Suppressor macrophage treated with lipopolysaccharide for 1 hour (primary cell): ENCODE measurements at regions not wholly inside any gene's neighbourhood (a gene's known extent, or its start where the extent isn't known, plus 50 kb on each side); places are given as distances from the start of the nearest gene placed in this dataset.
"Not testable (repeated sequence)": the region's sequence is repeated elsewhere in the genome, so short reads cannot be mapped to it uniquely, and the experiment has no call there.

Experiments
- DNase-seq, 3 donors: peaks; one replicate each; pipeline ENCODE4 v3.0.0-alpha.2; 2020 to 2022

DNA sequence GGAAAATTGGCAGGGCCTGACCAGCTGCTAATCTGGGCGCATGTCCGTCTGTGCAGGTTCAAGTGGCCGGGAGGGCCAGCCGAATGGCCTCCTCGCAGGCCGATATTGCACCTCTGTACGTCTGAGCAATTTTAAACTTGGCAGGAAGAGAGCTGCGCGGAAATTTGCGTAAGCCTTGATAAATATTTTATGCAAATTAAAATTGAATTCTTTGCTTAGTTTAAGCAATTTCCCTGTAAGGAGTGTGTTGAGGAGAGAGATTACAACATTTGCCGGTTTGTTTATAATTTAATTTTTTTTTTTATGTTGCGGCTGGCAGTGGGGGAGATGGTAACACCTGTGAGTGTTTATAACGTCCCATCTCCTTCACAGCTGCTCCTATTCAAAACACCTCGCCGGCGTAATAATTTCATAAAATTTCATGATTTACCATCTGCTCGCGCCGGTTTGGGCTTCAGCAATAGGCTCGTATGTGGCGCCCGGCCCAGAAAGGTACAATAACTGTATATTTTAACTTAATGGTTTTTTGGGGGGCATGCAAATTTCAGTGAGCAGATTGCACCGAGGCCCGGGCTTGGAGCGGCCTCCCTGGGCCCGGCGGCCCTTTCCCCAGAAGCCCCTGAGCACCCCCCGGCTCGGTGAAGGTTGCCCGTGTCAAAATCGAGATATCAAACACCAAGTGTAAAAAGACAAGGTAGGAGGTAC, 269.4 kb upstream of the MVB12B start:
- DNase-seq: no peak

GRCh38 chr9:126058011-126058531, 268.6 kb upstream of the MVB12B start:
- no peak for DNase-seq

GRCh38 chr9:126058591-126058990, 268.0 kb upstream of the MVB12B start:
- no peak for DNase-seq

DNA sequence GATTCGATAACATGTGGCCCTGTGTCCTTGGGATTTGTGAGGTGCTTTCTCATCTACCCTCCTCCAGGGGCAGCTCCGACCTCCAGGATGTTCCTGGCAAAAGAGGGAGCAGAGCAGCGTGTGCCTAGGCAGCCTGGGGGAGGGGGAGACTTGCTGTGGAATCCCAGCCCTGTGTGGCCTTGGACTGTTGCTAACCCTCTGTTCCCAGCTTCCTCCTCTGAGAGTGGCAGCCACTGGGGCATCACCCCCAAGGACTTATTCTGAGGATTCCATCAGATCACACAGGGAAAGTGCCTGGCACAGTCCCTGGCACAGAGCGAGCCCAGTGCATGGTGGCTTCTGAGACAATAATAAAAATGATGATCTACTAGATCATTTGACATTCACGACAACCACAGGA, 265.1 kb upstream of the MVB12B start:
- no peak for DNase-seq

DNA sequence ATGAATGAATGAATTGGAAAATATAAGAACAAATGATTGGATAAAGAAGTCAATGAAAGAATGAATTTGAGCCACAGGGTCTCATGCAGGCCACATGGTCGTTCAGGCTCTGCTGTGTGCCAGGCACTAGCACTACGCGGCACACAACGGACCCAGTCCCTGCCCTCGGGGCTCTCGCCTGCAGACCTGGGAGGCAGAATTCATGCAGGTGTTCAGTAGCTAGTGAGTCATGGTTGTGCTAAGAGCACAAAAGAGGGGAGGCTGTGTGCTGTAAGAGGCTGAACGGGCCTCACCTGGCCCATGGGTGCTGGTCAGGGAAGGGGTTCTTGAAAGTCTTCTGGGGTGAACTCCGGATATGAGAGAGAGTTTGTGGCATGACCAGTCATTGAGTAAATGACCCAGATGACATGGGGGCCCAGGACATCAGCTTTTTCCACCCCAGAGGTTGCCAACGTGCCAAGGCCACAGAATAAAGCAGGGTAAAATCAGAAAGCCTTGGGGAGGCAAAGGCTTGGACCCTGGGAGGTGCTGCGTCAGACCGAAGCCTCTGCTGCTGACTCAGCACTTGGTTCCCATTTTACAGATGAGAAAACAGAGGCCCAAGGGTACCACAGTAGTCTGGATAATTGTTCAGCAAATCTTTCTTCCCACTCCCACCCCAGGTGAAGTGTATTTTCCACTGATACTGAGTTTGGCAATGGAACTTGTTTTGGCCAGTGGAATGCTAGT, 264.3 kb upstream of the MVB12B start:
- DNase-seq: no peak

- no peak for DNase-seq
Observed at GRCh38 chr9:126063326-126063725, 263.3 kb upstream of the MVB12B start.

- no peak for DNase-seq
Observed at GRCh38 chr9:126066131-126066530, 260.5 kb upstream of the MVB12B start.

GRCh38 chr9:126067031-126067734, 259.4 kb upstream of the MVB12B start:
- no peak for DNase-seq

DNA sequence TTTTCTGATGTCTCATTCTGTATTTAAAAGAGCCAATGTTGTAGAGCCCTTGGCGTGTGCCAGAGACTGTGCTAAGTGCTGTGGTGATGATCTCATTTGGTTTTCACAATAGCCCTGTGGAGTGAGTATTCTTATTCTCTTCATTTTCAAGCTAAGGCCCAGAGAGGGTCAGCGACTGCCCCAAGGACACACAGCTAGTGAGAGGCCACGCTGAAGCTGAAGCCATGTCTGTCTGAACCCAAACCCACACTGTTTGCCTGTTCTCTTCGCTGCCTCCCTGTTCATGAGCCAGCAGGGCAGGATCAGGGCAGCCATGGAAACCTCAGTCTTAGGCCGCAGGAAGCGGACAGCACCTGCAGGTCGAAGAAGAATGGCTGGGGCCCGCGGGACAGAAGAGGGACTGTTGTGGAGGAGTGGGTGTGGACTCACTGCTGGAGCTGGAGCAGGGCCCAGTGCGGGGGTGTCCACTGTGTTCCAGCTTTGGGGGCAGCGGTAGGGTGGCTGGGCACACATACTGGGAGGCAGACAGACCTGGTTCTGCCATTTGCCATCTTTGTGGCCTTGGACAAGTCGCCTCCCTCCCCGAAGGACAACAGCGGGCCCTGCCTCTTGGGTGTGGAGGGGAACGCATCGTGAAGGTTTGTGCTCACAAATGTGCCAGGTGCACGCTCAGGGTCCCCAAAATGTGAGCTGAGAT, 257.9 kb upstream of the MVB12B start:
- no peak for DNase-seq

DNA sequence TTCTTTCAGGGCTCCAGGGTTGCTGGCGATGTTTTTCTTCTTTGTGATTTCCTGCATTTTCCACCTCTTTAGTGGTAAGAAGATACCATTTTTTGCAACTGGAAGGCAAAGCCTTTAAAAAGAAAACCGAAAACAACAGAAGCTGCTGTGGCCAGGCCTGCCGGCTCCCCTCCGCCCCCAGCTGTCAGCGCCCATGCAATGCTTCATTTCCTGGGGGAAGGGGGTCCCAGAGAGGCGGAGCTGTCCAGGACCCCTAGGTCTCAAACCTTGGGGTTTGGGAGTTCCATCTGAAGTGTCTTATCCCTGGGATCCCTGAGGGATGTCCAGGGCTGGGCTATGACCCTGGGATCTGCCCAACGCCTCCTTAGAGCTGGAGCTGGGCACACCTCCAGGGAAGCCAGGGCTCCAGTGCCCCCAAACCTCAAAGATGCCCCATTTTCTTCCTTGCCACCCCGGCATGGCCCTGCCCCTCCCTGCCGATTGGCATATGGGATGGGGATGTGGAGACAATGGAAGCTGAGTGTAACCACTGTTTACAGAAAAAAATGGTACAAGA, 257.2 kb upstream of the MVB12B start:
- DNase-seq: no peak

DNA sequence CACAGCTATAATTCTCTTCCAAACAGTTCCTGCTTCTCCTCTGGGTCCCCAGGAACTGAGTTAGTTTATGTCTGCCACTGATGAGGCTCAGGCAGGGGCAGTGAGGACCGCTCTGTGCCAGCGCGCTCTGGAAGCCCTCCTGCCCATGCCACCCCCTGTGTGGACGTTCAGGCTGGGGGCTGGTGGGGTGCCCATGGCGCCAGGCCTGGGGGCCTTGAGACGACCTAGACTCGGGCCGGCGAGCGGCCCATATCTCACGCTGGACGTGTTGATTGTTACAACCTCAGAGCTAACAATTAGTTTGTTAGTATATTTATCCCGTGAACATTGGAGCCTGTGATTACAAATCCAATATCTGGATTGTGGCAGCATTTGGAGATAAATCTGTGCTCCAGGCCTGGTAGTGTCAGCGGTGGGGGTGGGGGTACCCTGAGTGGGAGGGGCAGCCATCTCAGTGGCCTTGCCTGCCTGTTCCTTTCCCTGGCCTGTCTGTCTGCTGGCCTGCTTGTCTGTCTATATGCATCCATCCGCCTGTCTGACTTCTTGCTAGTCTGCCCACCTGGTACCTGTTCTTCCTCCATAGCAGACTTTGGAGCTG, 256.5 kb upstream of the MVB12B start:
- DNase-seq: no peak

GRCh38 chr9:126071076-126071750, 255.4 kb upstream of the MVB12B start:
- DNase-seq: no peak

- not testable (repeated sequence) for DNase-seq
Observed at GRCh38 chr9:126077656-126078055, 249.0 kb upstream of the MVB12B start.

GRCh38 chr9:126080641-126081040, 246.0 kb upstream of the MVB12B start:
- no peak for DNase-seq

DNA sequence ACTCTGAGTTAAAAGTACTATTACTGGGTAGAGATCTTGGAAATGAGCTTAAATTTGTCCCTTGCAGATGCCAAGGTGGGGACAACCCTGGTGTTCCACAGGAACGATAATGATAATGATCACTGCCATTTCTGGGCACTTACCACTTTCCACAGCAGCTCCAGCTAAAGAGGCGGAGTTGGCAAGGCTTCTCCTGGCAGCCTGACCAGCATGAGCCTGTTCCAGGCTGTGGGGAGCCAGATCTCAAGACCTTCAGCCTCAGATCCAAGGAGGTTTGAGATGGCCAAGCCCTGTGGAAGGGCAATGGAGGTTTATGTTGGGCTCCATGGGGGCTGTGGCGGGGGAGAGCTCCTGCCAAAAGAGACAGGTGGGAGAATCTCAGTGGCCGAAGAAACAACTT, 244.9 kb upstream of the MVB12B start:
- DNase-seq: no peak

- no peak for DNase-seq
Observed at GRCh38 chr9:126084008-126084407, 242.6 kb upstream of the MVB12B start.

DNA sequence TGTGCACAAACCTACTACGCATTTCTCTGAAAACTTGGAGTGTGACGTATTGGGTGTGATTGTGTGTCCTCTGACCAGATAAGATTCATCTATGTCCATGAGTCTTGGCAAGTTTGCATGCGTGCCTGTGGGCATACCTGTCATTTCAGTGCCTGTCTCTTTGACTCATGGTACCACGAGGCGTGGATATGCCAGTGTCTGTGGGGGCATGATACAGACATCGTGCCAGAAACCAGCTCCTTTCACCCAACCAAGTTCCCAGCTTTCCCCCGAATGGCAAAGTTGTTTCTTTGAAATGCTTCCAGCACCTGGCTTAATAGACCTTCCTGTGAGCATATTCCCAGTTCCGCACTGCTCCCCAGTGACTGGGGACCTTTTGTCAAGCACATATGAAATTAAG, 241.9 kb upstream of the MVB12B start:
- DNase-seq: no peak

GRCh38 chr9:126085170-126085569, 241.5 kb upstream of the MVB12B start:
- DNase-seq: no peak

DNA sequence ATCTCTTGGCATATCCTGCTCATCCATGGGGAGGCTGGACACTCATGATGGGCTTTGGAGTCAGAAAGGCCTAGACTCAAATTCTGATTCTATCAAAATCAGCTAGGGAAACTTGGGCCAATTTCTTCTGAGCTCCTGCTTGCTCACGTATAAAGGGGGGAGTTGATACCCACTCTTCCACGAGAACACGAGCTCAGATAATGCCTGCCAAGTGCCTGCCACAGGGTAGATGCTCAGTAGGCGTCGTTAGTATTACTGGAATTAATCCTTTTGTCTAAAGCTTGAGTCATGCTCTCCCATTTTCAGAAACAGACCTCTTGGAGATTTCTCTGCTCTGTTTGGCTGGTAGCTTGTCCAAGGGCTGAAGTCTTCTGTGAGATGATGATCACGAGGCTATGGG, 238.3 kb upstream of the MVB12B start:
- DNase-seq: no peak

DNA sequence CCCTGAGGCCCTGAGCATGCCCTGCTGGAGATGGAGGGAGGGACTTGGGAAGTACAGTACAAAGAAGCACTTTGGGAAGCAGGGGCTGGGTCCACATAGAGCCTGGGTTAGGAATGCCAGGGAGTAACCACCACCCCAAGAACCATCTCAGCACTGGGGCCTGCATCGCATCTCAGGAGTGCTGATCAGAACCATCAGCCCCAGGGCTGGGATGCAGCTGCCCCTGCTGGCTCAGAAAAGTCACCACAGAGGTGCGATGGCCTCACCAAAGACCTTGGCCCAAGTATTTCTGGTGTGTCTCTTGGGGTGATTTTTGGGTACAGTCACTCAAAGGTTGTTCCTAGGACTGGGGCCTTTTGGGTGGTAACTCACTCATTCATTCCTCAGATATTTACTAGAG, 236.8 kb upstream of the MVB12B start:
- no peak for DNase-seq

GRCh38 chr9:126093771-126094170, 232.9 kb upstream of the MVB12B start:
- DNase-seq: no peak
